AG09319 (cell line): ENCODE measurements at regions not wholly inside any gene's neighbourhood (a gene's known extent, or its start where the extent isn't known, plus 50 kb on each side); places are given as distances from the start of the nearest gene placed in this dataset.

Experiments
- DNase-seq: peaks from one replicate; pipeline ENCODE4 v3.0.0-alpha.2; 2010; ENCODE audit warnings: low read depth; ENCODE audit errors: extremely low read depth
- TF ChIP-seq, protein P1 (sequence below): IDR thresholded peaks from 2 replicates; pipeline ENCODE4 v1.5.1; 2011; ENCODE audit warnings: low read depth, mild to moderate bottlenecking, inconsistent platforms, low read length, moderate library complexity

DNA sequence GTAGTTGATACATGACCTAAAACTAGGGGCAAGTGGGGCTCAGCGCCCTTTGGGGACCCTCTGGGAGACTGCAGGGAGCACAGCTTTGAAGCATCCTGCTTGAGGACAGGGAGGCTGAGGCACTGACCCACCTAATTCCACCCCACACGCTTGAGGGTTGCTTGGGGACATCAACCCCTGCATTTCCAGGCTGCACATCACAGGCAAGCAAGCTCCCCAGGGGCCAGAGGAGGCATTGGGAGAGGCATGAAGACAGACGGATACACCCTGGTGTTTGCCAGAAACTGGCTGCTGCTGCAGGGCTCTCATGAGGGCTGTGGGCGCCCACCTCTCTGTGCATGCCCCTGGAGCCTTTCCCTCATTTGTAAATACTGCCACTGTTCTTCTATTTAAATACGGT is 99.3 kb downstream of the ABHD5 start:
- DNase-seq, result no peak

DNA sequence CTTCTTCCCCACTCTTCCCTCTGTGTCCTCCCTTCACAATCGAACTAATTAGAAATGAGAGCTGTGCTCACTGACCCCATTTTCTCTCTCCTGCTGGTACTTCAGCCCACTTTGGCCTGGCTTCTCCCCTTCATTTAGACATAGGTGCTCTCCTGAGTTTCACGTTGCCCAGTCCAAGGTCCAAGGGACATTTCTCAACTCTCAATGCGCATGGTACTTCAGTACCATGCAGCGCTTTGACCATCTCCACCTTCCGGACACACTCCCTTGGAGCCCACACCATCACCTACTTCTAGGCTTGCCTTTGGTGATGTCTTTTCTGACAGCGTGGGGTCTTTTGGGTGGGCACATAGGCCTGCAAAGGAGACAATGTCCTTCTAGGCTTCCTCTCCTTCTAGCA is 99.7 kb downstream of the ABHD5 start:
- DNase-seq, result no peak
- TF ChIP-seq, protein P1, sequence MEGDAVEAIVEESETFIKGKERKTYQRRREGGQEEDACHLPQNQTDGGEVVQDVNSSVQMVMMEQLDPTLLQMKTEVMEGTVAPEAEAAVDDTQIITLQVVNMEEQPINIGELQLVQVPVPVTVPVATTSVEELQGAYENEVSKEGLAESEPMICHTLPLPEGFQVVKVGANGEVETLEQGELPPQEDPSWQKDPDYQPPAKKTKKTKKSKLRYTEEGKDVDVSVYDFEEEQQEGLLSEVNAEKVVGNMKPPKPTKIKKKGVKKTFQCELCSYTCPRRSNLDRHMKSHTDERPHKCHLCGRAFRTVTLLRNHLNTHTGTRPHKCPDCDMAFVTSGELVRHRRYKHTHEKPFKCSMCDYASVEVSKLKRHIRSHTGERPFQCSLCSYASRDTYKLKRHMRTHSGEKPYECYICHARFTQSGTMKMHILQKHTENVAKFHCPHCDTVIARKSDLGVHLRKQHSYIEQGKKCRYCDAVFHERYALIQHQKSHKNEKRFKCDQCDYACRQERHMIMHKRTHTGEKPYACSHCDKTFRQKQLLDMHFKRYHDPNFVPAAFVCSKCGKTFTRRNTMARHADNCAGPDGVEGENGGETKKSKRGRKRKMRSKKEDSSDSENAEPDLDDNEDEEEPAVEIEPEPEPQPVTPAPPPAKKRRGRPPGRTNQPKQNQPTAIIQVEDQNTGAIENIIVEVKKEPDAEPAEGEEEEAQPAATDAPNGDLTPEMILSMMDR, result no peak

More for the DNA sequence above, 99.3 kb downstream of the ABHD5 start:
- TF ChIP-seq, protein P1, result no peak

DNA sequence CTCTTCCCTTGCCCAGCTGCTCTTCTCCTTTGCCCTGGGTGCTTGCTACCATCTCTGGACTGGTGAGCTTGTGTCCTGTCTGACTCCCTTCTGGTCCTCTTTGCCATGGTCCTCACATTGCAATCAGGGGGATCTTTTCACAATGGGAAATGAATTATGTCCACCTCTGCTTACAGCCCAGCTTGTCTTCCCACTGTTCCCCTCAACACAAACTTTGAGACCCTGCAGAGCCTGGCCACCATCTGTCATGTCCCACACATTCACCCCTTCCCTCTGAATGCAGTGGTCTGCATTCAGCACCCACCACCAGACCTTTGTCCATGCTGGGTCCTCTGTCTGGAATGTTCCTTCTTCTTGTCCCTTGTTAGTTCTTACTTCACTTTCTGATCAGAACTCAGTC is 100.5 kb downstream of the ABHD5 start:
- no peak for DNase-seq
- TF ChIP-seq, protein P1, result no peak

DNA sequence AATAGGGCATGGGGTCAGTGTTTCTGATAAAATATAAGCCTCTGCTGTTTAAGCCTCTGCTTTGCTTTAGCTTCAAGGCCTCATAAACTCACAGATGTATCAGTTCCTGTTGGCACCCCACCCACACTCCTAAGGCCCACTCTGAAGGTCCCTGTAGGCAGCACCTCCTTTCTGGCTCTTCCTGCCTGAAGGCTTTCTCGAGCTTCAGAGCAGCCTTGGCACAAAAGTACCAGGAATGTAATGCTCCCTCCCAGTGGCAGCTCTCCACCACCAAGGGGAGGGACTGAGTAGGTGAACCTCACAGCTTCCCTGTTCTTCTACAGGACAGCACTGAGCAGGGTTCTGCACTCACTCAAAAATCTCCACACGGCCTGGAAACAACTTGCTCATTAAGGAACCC is 102.2 kb downstream of the ABHD5 start:
- no peak for DNase-seq
- TF ChIP-seq, protein P1, result no peak

DNA sequence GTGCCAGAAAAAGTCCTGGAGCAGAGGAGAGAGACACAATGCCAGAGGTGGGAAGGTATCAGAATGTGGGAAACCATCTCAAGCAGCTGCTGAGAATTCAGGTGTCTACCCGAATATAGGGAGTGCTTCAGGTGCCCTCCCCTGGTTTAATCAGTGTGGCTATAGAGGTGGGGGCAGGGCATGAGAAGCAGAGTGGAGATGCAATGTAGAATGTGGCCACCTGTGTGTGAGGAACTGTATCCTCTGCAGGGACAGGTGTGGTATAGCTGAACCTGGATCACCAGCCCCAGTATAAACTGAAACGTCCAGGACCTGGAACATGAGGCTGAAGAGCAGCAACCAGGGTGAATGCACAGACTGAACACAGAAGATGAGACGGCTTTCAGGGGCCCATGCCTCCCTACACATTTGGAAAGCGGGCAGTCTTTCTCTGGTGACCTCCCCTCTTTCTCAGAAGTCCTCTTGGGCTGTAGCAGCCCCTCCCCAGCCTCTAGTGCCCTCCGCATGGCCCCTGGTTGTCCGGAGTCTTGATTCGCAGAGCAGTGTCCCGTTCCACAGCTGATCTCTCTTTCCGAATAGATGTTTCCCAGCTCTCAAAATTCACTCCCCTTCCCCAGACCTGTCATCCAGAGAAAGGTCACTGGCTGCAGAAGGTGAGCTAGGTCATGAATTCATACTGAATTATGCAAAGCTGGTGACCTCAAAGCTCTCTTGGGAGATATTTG is 103.1 kb downstream of the ABHD5 start:
- TF ChIP-seq, protein P1, result no peak
- DNase-seq, result no peak

DNA sequence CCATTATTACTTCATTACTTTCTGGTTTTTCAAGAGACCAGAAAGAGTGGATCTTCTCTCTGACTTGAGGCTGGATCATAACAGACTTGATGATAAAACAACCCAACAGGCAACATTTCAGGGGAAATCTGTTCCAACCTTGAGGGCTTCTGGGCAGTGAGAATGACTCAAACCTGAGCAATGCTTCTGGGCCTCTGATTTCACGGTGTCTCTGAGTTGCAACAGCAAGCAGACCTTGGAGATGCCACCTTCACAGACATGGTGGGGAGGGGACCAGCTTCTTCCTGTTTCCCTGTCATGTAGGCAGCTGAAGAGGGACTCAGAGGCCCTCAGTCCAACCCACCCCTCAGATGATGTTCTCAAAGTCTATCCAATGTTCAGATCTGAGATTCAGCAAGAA is 104.0 kb downstream of the ABHD5 start:
- DNase-seq, result peak; percentile 27
- TF ChIP-seq, protein P1, result no peak

DNA sequence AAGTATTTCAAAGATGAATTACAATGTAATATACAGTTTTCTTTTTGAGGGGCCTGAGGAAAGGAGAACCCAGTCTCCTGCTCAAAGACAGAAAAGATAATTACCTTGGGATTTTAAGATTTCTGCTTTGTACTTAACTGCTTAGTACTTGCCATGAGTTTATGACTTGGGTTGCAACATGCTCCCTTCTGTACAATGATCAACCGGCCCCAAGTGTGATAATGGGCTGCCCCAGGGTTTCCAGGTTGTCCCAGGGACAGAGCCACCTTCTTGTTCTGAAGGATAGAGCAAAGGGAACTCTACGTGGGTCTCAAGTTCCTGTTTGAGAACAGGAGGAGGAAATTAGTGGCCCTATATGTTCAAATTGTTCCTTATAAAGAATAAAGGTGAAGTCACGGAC is 104.8 kb downstream of the ABHD5 start:
- TF ChIP-seq, protein P1, result no peak

More for the DNA sequence above, 104.8 kb downstream of the ABHD5 start:
- no peak for DNase-seq
